22Rv1 (cell line): ENCODE measurements at regions not wholly inside any gene's neighbourhood (a gene's known extent, or its start where the extent isn't known, plus 50 kb on each side); places are given as distances from the start of the nearest gene placed in this dataset.

Experiments
- H3K27ac ChIP-seq: fragments of 450-650 bp; 2 replicates; pipeline ENCODE4 v1.5.1; 2017
- ZFX ChIP-seq: fragments of 450-650 bp; IDR thresholded peaks from 2 replicates; pipeline ENCODE4 v1.6.1; 2017; ENCODE audit warnings: antibody characterized with exemption, borderline replicate concordance
- TF ChIP-seq, protein P1 (sequence below): fragments of 450-650 bp; IDR thresholded peaks from 2 replicates; pipeline ENCODE4 v1.5.1; 2017; ENCODE audit warnings: mild to moderate bottlenecking

- H3K27ac ChIP-seq, result no peak overlapping the region
These were observed 344.9 kb downstream of the PTPRU start for GRCh38 chr1:29581256-29581655.

DNA sequence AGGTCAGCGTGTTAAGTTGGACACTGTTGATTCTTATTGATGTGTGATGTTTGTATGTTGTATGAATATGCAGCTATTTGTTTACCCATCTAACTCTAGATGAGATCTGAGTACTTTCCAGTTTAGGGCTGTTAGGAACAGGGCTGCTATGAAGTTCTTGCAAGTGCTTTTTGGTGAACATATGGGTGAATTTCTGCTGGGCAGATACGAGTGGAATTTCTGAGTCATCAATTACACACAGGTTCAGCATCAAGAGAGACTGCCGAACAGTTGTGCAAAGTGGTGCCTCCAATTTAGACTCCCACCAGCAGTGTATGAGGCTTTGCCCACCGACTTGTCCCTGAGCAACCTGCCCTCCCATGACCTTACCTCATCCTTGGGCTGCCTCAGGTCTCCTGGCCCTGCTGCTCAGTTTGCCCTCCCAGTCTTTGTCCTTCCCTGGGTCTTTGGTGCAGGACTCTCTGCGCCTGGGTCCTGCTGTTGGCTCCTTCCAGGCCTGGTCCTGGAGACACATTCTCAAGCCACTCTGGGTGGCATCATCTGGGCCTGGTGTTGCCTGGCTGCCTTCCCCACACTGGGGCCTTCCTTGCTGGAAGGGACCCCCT is 343.6 kb downstream of the PTPRU start:
- no peak overlapping the region for H3K27ac ChIP-seq

More at GRCh38 chr1:29581256-29581655, 344.9 kb downstream of the PTPRU start:
- TF ChIP-seq ZFX, result no peak
- TF ChIP-seq, protein P1, sequence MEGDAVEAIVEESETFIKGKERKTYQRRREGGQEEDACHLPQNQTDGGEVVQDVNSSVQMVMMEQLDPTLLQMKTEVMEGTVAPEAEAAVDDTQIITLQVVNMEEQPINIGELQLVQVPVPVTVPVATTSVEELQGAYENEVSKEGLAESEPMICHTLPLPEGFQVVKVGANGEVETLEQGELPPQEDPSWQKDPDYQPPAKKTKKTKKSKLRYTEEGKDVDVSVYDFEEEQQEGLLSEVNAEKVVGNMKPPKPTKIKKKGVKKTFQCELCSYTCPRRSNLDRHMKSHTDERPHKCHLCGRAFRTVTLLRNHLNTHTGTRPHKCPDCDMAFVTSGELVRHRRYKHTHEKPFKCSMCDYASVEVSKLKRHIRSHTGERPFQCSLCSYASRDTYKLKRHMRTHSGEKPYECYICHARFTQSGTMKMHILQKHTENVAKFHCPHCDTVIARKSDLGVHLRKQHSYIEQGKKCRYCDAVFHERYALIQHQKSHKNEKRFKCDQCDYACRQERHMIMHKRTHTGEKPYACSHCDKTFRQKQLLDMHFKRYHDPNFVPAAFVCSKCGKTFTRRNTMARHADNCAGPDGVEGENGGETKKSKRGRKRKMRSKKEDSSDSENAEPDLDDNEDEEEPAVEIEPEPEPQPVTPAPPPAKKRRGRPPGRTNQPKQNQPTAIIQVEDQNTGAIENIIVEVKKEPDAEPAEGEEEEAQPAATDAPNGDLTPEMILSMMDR, result no peak

GRCh38 chr1:29577512-29577911 is 341.2 kb downstream of the PTPRU start:
- H3K27ac ChIP-seq, result no peak overlapping the region
- no peak for TF ChIP-seq ZFX
- TF ChIP-seq, protein P1, result no peak

More for the DNA sequence above, 343.6 kb downstream of the PTPRU start:
- TF ChIP-seq, protein P1, result no peak
- no peak for TF ChIP-seq ZFX

DNA sequence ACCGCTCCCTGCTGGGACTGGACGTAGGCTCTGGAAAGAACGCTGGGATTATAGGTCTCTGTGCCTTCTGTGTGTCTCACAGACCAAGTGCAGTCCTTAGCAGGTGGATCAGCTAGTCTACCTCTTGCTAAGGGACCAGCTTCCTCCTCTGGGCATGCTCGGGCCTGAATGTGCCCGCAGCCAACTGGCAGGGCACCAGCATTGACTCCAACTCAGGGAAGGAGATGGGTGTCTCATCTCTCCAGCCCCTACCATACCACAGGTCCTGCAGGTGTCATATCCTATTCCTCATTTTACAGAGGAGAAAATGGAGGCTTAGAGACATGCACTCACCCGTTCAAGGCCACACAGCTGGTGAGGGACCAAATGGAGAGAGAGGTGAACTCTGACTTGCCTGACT is 340.2 kb downstream of the PTPRU start:
- no peak for TF ChIP-seq ZFX
- TF ChIP-seq, protein P1, result no peak
- no peak overlapping the region for H3K27ac ChIP-seq

- no peak overlapping the region for H3K27ac ChIP-seq
- TF ChIP-seq ZFX, result no peak
- TF ChIP-seq, protein P1, result no peak
These were observed 339.5 kb downstream of the PTPRU start for GRCh38 chr1:29575826-29576225.

- no peak overlapping the region for H3K27ac ChIP-seq
- TF ChIP-seq, protein P1, result no peak
- TF ChIP-seq ZFX, result no peak
These were observed 339.0 kb downstream of the PTPRU start for GRCh38 chr1:29575277-29575676.

DNA sequence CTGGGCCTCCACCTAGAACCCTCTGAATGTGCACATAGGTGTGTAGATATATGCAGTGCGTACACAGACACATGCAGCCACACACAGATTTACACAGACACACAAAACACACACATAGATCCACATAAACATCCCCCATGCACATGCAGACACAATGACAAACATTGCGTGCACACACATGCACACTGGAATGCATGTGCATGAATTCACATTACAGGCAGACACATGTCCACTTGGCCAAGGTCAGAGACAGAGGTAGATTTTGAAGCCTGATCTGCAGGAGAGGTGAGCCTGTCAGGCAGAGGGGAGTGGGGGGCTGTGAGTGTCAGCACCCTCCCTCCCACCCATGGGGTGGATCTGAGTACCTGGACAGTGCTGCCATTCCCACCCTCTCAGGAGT is 338.5 kb downstream of the PTPRU start:
- no peak for TF ChIP-seq ZFX
- TF ChIP-seq, protein P1, result no peak
- H3K27ac ChIP-seq, result no peak overlapping the region
